Right renal pelvis (tissue), 4 donors: ENCODE measurements at regions not wholly inside any gene's neighbourhood (a gene's known extent, or its start where the extent isn't known, plus 50 kb on each side); places are given as distances from the start of the nearest gene placed in this dataset.
A peak's percentile ranks its signal among the peaks of the same experiment; 100 is the strongest.

ENCODE experiments used
- DNase-seq, 4 donors: peaks; one replicate each; pipeline ENCODE4 v3.0.0-alpha.2; 2013; ENCODE audit warnings: low read depth in 4 of 4, low spot score in 3 of 4, missing footprints in 1 of 4

DNA sequence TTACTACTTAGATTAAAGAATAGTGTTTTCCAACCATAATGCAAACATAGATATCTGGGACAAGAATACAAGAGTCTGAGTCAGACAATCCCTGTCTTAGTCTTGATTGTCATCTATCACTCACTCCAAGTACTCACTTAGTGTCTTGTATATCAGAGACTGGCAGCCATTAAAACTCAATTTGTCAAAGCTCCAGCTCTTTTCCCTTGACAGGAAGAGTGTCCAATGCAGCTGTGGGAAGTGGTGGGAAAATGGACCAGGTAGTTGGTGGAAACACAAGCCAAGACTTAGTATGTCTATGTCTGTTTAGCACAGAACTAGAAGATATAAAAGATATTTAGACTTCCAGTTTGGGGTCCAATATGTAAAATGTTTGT, 271.6 kb upstream of the CLEC14A start:
- no peak for DNase-seq

DNA sequence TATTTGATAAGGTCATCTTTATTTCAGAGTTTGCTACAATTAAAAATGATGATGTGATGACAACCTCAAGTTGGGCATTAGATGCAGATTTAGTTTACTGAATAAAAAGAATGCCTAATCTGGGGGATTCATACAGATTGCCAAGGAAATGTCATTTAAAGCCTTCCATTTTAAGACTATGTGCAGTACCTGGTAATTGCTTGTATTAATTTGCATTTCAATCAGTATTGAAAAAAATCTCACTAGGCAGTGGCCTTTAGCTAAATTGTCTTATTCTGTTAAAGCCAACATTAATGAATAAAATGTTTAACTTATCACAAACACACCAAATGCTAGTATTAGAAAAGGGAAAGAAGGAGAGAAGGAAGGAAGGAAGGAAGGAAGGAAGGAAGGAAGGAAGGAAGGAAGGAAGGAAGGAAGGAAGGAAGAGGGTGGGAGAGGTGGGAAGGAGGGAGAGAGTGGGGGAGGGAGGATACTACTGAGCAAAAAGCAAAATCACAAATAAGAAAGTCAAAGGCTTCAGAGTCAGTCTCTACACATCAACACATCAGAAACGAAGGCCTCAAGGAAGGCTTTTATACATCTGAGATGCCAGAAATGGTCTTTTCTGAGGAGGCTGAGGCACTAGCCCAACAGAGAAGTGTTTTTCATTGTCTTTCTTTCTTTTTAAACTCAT, 271.1 kb upstream of the CLEC14A start:
- DNase-seq: no peak

DNA sequence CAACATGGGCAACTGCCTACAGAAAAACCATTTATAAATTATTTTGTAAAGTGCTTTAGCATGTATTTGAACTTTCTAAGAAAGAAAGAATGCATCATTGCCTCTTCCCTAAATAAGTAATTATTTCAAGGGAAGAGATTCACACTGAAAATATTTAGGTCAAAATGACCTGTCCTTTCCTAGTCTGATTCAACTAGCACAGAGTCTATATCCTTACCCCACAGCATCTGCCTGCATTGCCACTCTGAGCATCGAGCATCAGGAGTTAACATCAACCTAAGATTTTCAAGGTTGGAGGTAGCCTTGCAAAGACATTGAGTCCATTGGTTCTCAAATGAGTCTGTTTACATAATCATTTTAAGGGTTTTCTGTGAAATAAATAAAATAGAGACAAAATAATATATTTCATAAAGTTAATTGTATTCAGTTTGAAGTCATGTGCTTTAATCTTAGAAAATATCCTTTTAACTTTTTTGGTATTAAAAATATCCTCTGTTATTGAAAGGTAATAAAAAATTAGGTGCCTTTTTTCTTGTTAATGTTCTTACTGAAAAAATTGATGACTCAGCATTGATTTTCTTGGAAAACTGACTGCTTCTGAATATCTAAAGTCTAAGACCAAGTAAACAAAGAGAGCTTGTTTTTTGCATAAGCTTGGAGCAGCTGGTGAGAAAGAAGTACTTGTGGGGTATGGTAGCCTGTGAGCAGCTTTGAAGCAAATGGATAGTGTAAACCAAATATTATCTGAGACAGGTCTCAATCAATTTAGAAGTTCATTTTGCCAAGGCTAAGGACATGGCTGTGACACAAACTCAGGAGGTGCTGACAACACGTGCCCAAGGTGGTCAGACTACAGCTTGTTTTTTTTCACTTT, 269.0 kb upstream of the CLEC14A start:
- no peak for DNase-seq

DNA sequence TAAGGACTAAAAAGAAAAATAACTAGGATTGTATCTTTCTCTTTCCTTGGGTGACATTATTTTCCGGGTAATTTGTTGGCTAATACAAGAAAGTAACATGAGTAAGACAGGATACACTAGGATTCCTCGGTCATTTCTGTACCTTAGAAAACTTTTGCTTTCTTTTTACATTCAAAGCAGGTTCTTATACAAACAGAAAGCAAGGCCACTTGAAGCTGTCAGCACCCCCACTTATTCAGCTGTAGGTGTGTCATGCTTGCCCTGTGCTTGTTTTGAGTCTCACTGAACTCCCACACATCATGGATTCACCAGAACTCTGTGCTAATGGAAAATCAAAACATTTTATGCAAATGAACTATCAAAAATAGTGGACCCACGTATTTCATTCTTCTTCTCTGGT, 266.8 kb upstream of the CLEC14A start:
- no peak for DNase-seq

GRCh38 chr14:38521591-38521990, 265.7 kb upstream of the CLEC14A start:
- DNase-seq: no peak

- no peak for DNase-seq
Observed at GRCh38 chr14:38517426-38517825, 261.5 kb upstream of the CLEC14A start.

DNA sequence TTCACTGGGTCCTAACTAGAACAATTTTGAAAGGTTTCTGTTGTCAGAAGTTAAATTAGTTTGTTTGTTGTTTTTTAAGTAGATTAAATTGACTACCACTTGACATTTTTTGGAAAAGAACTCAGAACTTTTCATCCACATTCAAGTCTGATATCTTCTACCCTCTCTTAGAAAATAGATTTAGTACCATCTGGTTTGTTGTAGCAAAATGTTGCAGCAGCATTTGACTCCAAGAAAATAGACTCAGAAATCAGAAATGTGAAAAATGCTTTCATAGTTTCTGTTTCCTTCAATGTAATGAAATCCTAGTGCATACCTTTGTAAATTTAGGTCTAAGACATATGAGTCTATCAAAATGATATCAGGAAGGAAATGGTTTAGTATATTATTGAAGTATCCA, 256.3 kb upstream of the CLEC14A start:
- DNase-seq: no peak

- DNase-seq: no peak
Observed at GRCh38 chr14:38507299-38507698, 251.4 kb upstream of the CLEC14A start.

GRCh38 chr14:38505973-38506249, 250.0 kb upstream of the CLEC14A start:
- DNase-seq: no peak

DNA sequence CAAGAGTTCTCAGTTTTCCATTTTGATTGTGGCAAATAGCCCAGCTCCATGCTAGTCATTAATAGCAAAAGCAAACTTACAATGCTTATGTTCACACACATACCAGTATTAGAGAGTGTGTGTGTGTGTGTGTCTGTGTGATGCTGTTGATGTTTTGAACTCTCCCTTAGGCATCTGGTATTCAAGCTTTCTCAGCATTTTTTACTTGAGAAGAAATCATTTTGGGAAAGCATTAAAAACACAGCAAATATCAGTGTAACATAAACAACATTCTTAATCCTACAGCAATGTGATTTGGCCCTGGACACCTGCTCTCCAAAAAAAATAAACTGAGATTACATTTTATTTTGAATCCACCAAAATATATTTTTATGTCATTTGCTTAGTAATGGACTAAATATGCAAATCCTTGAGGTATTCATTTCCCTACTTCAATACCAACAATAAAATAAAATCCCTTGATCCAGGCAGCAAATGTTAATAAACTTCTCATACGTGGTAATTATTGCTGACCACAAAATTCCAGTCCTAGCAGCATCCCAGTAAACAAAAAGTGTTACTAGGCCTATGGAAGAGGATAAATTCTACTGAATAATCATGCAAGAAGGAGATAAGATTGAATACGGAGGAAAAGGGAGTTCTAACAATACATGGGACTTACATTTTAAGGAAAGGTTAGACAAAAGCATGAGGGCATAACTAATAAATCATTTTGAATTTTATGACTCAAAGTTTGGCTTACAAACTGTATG, 249.5 kb upstream of the CLEC14A start:
- peak in 2 of 4 donors; percentile 28 for DNase-seq

- DNase-seq: no peak
Observed at GRCh38 chr14:38504175-38504574, 248.3 kb upstream of the CLEC14A start.

DNA sequence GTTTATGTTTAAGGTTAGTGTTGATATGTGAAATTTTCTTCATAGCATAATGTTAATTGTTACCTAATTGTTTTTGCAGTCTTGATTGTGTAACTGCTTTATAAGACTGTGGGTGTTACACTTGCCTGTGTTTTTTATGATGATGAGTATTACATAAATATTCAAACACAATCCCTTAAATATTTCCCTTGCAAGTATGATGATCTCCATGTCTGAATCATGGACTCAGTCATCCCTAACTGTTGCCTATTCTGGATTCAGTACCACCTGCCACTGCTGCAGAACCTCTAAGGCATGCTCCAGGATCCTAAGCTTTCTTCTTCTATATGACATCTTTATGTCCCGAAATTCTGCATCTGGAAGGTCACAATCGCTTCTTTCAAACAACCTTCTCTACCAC, 246.3 kb upstream of the CLEC14A start:
- DNase-seq: no peak

GRCh38 chr14:38500125-38500524, 244.2 kb upstream of the CLEC14A start:
- no peak for DNase-seq

DNA sequence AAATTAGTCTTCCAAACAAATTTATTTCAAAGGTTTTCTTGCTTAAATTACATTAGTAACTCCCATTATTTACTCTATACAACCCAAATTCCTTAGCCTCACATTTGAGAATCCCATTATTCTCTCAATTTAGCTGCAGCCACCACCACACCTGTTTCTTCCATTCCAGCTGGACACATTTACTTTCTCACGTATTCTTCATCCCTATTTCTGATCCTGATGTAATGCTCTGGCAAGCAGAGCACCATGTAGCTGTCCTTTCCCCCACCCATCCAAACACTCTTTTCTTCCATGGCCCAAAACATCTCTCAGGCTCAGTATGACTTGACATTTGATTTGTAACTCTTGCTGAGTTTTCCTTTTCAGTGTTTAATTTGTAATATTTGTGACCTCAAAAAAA, 240.2 kb upstream of the CLEC14A start:
- no peak for DNase-seq

DNA sequence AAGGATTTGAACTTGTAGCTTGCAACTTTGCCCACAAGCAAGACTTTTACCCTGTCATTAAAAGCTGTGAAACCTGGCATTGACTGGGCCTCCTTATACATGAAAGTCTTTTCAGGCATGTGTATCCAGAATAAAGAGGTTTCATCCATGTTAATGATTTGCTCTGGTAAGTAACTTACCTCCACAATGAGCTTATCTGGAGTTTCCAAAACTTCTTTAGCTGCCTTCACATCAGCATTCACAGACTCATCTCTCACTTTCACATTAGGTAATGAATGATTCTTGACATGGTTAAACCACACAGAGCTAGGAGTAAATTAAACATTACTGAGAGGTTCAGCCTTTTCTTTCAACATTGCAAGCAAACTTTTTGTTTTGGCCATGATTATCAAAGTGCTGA, 234.4 kb upstream of the CLEC14A start:
- DNase-seq: no peak

GRCh38 chr14:38485026-38485425, 229.1 kb upstream of the CLEC14A start:
- DNase-seq: no peak

GRCh38 chr14:38481952-38482678, 226.2 kb upstream of the CLEC14A start:
- DNase-seq: no peak

GRCh38 chr14:38469156-38469555, 213.3 kb upstream of the CLEC14A start:
- DNase-seq: no peak

- no peak for DNase-seq
Observed at GRCh38 chr14:38442208-38442607, 186.3 kb upstream of the CLEC14A start.

DNA sequence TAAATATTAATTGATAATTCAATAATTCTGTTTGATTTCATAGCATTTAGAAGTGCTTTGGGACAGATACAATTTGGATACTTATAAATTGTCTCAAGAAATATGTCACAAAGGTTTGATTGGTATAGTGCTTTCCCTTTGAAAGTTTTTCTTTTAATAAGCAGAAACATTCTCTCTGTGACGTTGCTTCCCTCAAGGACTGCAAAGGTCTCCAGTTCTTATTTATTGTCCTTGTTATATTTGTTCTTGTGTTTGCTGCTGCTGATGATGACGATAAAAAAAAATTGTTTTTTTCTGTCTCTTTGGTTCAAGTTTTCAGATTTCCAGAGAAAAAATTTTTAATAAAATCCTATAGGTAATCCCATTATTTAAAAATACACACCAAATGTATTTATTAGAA, 176.3 kb upstream of the CLEC14A start:
- no peak for DNase-seq

- DNase-seq: no peak
Observed at GRCh38 chr14:38431156-38431555, 175.3 kb upstream of the CLEC14A start.
